Skeletal muscle cell (primary cell): ENCODE measurements at regions not wholly inside any gene's neighbourhood (a gene's known extent, or its start where the extent isn't known, plus 50 kb on each side); places are given as distances from the start of the nearest gene placed in this dataset.
"Not testable (repeated sequence)": the region's sequence is repeated elsewhere in the genome, so short reads cannot be mapped to it uniquely, and the experiment has no call there.

Source experiments
- DNase-seq: peaks from one replicate; pipeline ENCODE4 v3.0.0-alpha.2; 2010; ENCODE audit warnings: low read depth
- H3K4me3 ChIP-seq: 2 replicates; pipeline ENCODE4 v1.5.1; 2011; ENCODE audit warnings: low read depth, mild to moderate bottlenecking, control low read depth, low read length, moderate library complexity

GRCh38 chr15:63434576-63435186, 53.0 kb upstream of the CA12 start:
- no peak for DNase-seq
- no peak overlapping the region for H3K4me3 ChIP-seq

GRCh38 chr15:63435204-63435820, 53.7 kb upstream of the CA12 start:
- no peak overlapping the region for H3K4me3 ChIP-seq
- DNase-seq: no peak

- H3K4me3 ChIP-seq: no peak overlapping the region
- DNase-seq: no peak
Observed at GRCh38 chr15:63436341-63436740, 54.7 kb upstream of the CA12 start.

GRCh38 chr15:63436872-63437375, 55.3 kb upstream of the CA12 start:
- DNase-seq: peak; percentile 64
- no peak overlapping the region for H3K4me3 ChIP-seq

- no peak for DNase-seq
- no peak overlapping the region for H3K4me3 ChIP-seq
Observed at GRCh38 chr15:63439536-63440264, 58.1 kb upstream of the CA12 start.

GRCh38 chr15:63440265-63440648, 58.6 kb upstream of the CA12 start:
- H3K4me3 ChIP-seq: no peak overlapping the region
- no peak for DNase-seq

- no peak overlapping the region for H3K4me3 ChIP-seq
- DNase-seq: no peak
Observed at GRCh38 chr15:63440756-63441155, 59.1 kb upstream of the CA12 start.

GRCh38 chr15:63441266-63441665, 59.6 kb upstream of the CA12 start:
- no peak for DNase-seq
- no peak overlapping the region for H3K4me3 ChIP-seq

- H3K4me3 ChIP-seq: no peak overlapping the region
- DNase-seq: no peak
Observed at GRCh38 chr15:63442080-63442479, 60.4 kb upstream of the CA12 start.

- H3K4me3 ChIP-seq: no peak overlapping the region
- DNase-seq: no peak
Observed at GRCh38 chr15:63444611-63445010, 59.8 kb upstream of the USP3 start.

GRCh38 chr15:63446255-63446654, 58.1 kb upstream of the USP3 start:
- no peak overlapping the region for H3K4me3 ChIP-seq
- DNase-seq: no peak

- DNase-seq: no peak
- H3K4me3 ChIP-seq: no peak overlapping the region
Observed at GRCh38 chr15:63447017-63447676, 57.2 kb upstream of the USP3 start.

GRCh38 chr15:63448266-63448665, 56.1 kb upstream of the USP3 start:
- no peak for DNase-seq
- H3K4me3 ChIP-seq: no peak overlapping the region

- DNase-seq, H3K4me3 ChIP-seq: not testable (repeated sequence)
Observed at GRCh38 chr15:63448872-63449555, 55.4 kb upstream of the USP3 start.

- H3K4me3 ChIP-seq: no peak overlapping the region
- no peak for DNase-seq
Observed at GRCh38 chr15:63449731-63450130, 54.7 kb upstream of the USP3 start.

- no peak for DNase-seq
Observed at GRCh38 chr15:63450884-63451225, 53.5 kb upstream of the USP3 start.

GRCh38 chr15:63451671-63452315, 52.6 kb upstream of the USP3 start:
- no peak overlapping the region for H3K4me3 ChIP-seq
- DNase-seq: no peak

More at GRCh38 chr15:63450884-63451225, 53.5 kb upstream of the USP3 start:
- no peak overlapping the region for H3K4me3 ChIP-seq

GRCh38 chr15:63452552-63453136, 51.7 kb upstream of the USP3 start:
- DNase-seq: no peak
- H3K4me3 ChIP-seq: no peak overlapping the region
